Stimulated activated CD4-positive, alpha-beta T cell treated with anti-CD3 and anti-CD28 coated beads, TNF-alpha, amount 100 ng/mL, for 1 hour (primary cell): ENCODE measurements at regions not wholly inside any gene's neighbourhood (a gene's known extent, or its start where the extent isn't known, plus 50 kb on each side); places are given as distances from the start of the nearest gene placed in this dataset.

Experiments used
- DNase-seq, 3 donors: peaks; one replicate each; pipeline ENCODE4 v3.0.0-alpha.2; 2020; ENCODE audit warnings: low read depth in 3 of 3, low spot score in 1 of 3

GRCh38 chr4:54929459-54929858, 195.9 kb downstream of the KDR start:
- no peak for DNase-seq

- no peak for DNase-seq
These were observed 200.5 kb downstream of the KDR start for GRCh38 chr4:54924891-54925290.

- DNase-seq: no peak
These were observed 210.1 kb downstream of the KDR start for GRCh38 chr4:54915276-54915675.

- DNase-seq: no peak
These were observed 210.6 kb downstream of the KDR start for GRCh38 chr4:54914781-54915180.

- DNase-seq: no peak
These were observed 211.5 kb downstream of the KDR start for GRCh38 chr4:54913751-54914526.

- DNase-seq: no peak
These were observed 213.2 kb downstream of the KDR start for GRCh38 chr4:54912155-54912554.

GRCh38 chr4:54909961-54910360, 215.4 kb downstream of the KDR start:
- DNase-seq: no peak

GRCh38 chr4:54908763-54909162, 216.6 kb downstream of the KDR start:
- DNase-seq: no peak

- DNase-seq: no peak
These were observed 220.4 kb downstream of the KDR start for GRCh38 chr4:54904953-54905352.

- DNase-seq: no peak
These were observed 222.4 kb downstream of the KDR start for GRCh38 chr4:54902976-54903375.

GRCh38 chr4:54902271-54902670, 223.1 kb downstream of the KDR start:
- no peak for DNase-seq

GRCh38 chr4:54901202-54901601, 224.2 kb downstream of the KDR start:
- DNase-seq: no peak

- no peak for DNase-seq
These were observed 226.6 kb downstream of the KDR start for GRCh38 chr4:54898656-54899340.

- DNase-seq: no peak
These were observed 227.3 kb downstream of the KDR start for GRCh38 chr4:54898056-54898562.

- DNase-seq: no peak
These were observed 227.8 kb downstream of the KDR start for GRCh38 chr4:54897590-54897989.

- DNase-seq: no peak
These were observed 224.9 kb downstream of the KIT start for GRCh38 chr4:54882616-54883015.

GRCh38 chr4:54879576-54879975, 221.8 kb downstream of the KIT start:
- no peak for DNase-seq

GRCh38 chr4:54877006-54877405, 219.2 kb downstream of the KIT start:
- no peak for DNase-seq

- DNase-seq: no peak
These were observed 214.5 kb downstream of the KIT start for GRCh38 chr4:54872261-54872660.

GRCh38 chr4:54863571-54864255, 206.0 kb downstream of the KIT start:
- no peak for DNase-seq

GRCh38 chr4:54861201-54861600, 203.4 kb downstream of the KIT start:
- DNase-seq: no peak
